HG03095 (cell line): ENCODE measurements at regions not wholly inside any gene's neighbourhood (a gene's known extent, or its start where the extent isn't known, plus 50 kb on each side); places are given as distances from the start of the nearest gene placed in this dataset.

Source experiments
- ATAC-seq: cut with Tn5 transposase; IDR thresholded peaks from one replicate; pipeline ENCODE4 v1.9.1; 2021; ENCODE audit warnings: moderate library complexity; ENCODE audit not compliant: unreplicated experiment

GRCh38 chr15:79373113-79373512 is 59.0 kb upstream of the MINAR1 start:
- no peak for ATAC-seq

DNA sequence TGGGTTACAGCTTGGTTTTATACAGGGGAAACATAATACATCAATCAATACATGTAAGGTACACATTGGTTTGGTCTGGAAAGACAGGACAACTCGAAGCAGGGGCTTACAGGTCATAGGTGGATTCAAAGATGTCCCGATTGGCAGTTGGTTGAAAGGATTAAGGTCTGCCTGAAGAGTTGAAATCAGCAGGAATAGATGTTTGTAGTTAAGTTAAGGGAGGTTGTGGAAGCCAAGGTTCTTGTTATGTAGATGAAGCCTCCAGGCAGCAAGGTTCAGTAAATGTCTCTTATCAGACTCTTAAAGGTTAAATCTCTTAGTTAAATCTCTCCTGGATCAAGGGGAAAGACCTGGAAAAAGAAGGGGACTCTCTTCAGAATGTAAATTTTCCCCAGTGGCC is 58.4 kb upstream of the MINAR1 start:
- ATAC-seq = no peak

DNA sequence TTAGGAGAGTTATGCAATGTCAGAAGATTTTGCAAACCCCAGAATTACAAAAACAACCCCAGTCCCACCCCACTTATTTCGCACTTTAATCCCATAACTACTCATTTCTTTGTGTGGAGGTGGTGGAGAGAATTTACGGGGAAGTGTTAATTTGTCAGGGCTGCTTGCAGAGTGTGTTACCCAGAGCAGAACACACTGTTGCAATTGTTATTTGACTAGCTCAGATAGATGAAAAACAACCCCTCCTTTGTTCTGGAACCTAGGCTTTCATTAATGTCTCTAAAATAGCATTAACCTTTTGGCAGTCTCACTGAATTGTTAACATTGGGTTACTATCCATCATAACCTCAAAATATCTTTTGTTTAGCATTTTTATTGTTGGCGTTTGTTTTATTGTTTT is 55.8 kb upstream of the MINAR1 start:
- no peak for ATAC-seq

DNA sequence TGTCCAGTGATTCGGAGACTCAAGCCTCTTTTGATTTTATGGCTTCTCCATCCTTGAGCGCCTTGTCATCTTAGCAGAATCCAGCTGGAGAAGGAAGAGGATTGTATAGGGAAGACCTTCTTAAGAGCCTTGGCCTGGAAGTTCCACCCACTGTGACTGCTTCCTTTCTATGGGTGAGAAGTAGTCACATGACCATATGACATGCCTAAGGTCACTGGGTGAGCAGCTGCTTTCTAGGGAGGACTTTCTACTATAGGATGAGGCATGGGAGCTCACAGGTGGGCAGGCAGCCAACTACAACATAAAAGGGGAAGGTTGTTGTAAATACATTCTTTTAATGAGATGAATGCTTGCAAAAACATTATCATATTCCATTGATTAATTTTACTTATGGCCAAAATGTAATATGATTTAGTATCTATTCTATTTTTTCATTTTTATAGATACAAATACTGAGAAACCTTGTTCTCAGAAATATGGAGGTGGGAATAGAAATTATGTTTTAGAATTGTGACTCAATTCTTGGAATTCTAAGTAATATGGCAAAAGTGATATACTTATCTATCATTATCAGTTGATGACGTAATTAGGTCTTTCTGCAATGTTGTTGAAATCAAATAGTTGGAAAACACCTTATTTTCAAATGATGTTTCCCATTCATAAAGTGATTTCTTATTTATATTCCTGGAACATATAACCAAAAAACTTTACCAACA is 53.6 kb upstream of the MINAR1 start:
- ATAC-seq = no peak

DNA sequence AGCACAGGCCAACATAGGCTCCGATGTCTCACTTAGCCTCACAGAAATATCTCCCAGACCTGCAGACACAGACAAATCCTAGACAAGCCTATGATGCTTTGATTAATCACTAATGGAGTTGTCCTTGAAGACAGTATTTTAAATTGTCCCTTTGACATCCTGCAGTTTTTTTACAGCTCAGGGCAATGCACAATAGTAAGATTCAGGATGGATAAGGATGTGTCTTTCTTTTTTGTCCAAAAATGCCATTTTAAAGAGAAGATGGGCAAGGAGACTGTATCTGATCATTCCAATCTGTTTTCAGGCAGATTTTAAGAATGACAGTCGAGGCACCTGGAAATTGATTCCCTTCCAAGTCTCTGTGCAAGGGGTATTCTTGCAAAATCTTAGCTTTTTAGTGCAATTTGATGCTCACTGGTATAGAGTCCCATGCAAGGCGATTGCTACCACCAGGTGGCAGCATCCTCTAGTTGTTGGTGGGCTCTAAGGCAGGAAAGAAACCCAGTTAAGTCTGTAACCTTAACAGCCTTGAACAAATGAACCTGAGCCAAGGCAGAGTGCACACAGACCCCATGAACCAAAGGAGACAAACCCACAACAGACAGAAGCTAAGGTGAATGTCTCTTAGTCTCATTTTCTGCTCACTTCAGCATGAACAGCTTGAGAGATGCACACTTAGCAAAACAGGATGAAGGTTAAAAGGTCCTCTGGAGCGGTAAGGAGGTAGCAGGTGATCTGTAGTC is 51.2 kb upstream of the MINAR1 start:
- peak; percentile 55 for ATAC-seq

DNA sequence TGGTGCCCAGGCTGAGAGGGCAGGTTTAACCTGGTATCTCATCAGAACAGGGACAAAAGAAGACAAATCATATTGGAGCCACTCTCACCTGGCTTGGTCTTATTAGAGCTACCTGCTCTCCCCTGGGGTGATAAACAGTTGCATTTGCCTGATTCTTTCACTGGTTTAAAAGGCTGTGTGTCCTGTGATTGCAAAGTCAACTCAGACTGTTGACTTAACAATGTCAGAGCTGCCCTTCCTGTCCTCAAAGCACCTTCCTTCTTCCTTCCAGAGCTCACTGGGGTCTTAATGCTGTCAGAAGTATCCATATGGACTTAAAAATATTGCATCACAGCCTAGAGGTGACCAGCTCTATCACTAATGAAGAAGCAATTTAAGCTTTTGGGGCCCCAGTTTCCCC is 50.5 kb upstream of the MINAR1 start:
- ATAC-seq = no peak
